GM23338 (cell line): ENCODE measurements at regions not wholly inside any gene's neighbourhood (a gene's known extent, or its start where the extent isn't known, plus 50 kb on each side); places are given as distances from the start of the nearest gene placed in this dataset.

Source experiments
- CREB1 ChIP-seq: fragments of 250-450 bp; sonication (Bioruptor Pico); IDR thresholded peaks from 2 replicates; pipeline ENCODE4 v1.5.0; 2020; ENCODE audit warnings: low read depth, mild to moderate bottlenecking, moderate library complexity
- CTCF ChIP-seq, 2 experiments: fragments of 200-600 bp in 1 of 2; sonication (generic) in 1 of 2; conservative IDR thresholded peaks; 2 replicates each; pipeline versions ENCODE4 v1.5.1 to v1.6.1; 2016 to 2017; ENCODE audit warnings: antibody characterized with exemption in 2 of 2, low read depth in 2 of 2, mild to moderate bottlenecking in 2 of 2, moderate library complexity in 1 of 2
- EZH2 ChIP-seq: fragments of 200-600 bp; sonication (generic); IDR thresholded peaks from one replicate; pipeline ENCODE4 v1.8.0; 2017; ENCODE audit warnings: antibody characterized with exemption, mild to moderate bottlenecking, low read depth; ENCODE audit not compliant: unreplicated experiment
- EZH2phosphoT487 ChIP-seq: fragments of 200-600 bp; sonication (generic); IDR thresholded peaks from one replicate; pipeline ENCODE4 v1.8.1; 2018; ENCODE audit warnings: antibody characterized with exemption; ENCODE audit not compliant: unreplicated experiment
- JUNB ChIP-seq: IDR thresholded peaks from one replicate; pipeline ENCODE4 v1.6.1; 2016; ENCODE audit warnings: antibody characterized with exemption; ENCODE audit not compliant: unreplicated experiment
- NANOG ChIP-seq: IDR thresholded peaks from 2 replicates; pipeline ENCODE4 v1.6.1; 2016; ENCODE audit warnings: antibody characterized with exemption, borderline replicate concordance
- POLR2AphosphoS5 ChIP-seq: IDR thresholded peaks from 2 replicates; pipeline ENCODE4 v1.6.1; 2016; ENCODE audit warnings: antibody characterized with exemption, low read depth
- REST ChIP-seq: IDR thresholded peaks from one replicate; pipeline ENCODE4 v1.6.1; 2018; ENCODE audit warnings: antibody characterized with exemption; ENCODE audit not compliant: unreplicated experiment
- STAT1 ChIP-seq: IDR thresholded peaks from one replicate; pipeline ENCODE4 v1.6.1; 2016; ENCODE audit warnings: antibody characterized with exemption; ENCODE audit not compliant: unreplicated experiment
- ZNF114 ChIP-seq: fragments of 250-450 bp; sonication (Bioruptor Pico); IDR thresholded peaks from 2 replicates; pipeline ENCODE4 v1.5.0; 2020; ENCODE audit warnings: mild to moderate bottlenecking, moderate library complexity
- ZNF331 ChIP-seq: fragments of 250-450 bp; sonication (Bioruptor Pico); IDR thresholded peaks from 2 replicates; pipeline ENCODE4 v1.5.0; 2020; ENCODE audit warnings: low read depth, mild to moderate bottlenecking, moderate library complexity
- TF ChIP-seq, protein P1 (sequence below): IDR thresholded peaks from 2 replicates; pipeline ENCODE4 v1.6.1; 2016; ENCODE audit warnings: antibody characterized with exemption
- TF ChIP-seq, protein P2 (sequence below): fragments of 250-450 bp; sonication (Bioruptor Pico); IDR thresholded peaks from 2 replicates; pipeline ENCODE4 v1.5.0; 2020; ENCODE audit warnings: mild to moderate bottlenecking, moderate library complexity

DNA sequence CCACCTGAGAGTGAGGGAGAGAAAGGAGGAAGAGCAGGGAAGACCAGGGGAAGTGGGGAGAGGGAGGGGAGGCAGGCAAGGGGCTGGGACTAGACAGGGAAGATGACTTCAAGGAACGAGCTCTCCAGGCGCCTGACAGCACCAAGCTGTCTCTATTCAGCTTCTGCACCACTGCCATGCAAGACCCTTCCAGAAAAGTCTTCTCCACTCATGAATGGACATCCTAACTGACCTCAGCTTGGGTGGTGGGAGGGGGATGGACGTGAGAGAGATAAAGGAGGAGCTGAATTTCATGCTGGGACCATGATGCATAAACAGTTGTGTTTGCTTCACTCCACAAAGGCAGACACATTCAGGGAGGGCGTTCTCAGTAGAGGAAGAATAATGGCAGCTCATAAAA lies 206.4 kb upstream of the ARL4C start:
- TF ChIP-seq POLR2AphosphoS5 (no peak), REST (no peak), CTCF (conservative IDR thresholded peaks at IDR 0.05; ENCODE audit: low read depth in 2 of 2) (no peak), EZH2phosphoT487 (no peak), EZH2 (no peak), JUNB (no peak), STAT1 (no peak), CREB1 (no peak), NANOG (no peak), ZNF331 (no peak), ZNF114 (CRISPR knock-in tag) (no peak)
- TF ChIP-seq, protein P1, sequence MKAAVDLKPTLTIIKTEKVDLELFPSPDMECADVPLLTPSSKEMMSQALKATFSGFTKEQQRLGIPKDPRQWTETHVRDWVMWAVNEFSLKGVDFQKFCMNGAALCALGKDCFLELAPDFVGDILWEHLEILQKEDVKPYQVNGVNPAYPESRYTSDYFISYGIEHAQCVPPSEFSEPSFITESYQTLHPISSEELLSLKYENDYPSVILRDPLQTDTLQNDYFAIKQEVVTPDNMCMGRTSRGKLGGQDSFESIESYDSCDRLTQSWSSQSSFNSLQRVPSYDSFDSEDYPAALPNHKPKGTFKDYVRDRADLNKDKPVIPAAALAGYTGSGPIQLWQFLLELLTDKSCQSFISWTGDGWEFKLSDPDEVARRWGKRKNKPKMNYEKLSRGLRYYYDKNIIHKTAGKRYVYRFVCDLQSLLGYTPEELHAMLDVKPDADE = no peak
- TF ChIP-seq, protein P2, sequence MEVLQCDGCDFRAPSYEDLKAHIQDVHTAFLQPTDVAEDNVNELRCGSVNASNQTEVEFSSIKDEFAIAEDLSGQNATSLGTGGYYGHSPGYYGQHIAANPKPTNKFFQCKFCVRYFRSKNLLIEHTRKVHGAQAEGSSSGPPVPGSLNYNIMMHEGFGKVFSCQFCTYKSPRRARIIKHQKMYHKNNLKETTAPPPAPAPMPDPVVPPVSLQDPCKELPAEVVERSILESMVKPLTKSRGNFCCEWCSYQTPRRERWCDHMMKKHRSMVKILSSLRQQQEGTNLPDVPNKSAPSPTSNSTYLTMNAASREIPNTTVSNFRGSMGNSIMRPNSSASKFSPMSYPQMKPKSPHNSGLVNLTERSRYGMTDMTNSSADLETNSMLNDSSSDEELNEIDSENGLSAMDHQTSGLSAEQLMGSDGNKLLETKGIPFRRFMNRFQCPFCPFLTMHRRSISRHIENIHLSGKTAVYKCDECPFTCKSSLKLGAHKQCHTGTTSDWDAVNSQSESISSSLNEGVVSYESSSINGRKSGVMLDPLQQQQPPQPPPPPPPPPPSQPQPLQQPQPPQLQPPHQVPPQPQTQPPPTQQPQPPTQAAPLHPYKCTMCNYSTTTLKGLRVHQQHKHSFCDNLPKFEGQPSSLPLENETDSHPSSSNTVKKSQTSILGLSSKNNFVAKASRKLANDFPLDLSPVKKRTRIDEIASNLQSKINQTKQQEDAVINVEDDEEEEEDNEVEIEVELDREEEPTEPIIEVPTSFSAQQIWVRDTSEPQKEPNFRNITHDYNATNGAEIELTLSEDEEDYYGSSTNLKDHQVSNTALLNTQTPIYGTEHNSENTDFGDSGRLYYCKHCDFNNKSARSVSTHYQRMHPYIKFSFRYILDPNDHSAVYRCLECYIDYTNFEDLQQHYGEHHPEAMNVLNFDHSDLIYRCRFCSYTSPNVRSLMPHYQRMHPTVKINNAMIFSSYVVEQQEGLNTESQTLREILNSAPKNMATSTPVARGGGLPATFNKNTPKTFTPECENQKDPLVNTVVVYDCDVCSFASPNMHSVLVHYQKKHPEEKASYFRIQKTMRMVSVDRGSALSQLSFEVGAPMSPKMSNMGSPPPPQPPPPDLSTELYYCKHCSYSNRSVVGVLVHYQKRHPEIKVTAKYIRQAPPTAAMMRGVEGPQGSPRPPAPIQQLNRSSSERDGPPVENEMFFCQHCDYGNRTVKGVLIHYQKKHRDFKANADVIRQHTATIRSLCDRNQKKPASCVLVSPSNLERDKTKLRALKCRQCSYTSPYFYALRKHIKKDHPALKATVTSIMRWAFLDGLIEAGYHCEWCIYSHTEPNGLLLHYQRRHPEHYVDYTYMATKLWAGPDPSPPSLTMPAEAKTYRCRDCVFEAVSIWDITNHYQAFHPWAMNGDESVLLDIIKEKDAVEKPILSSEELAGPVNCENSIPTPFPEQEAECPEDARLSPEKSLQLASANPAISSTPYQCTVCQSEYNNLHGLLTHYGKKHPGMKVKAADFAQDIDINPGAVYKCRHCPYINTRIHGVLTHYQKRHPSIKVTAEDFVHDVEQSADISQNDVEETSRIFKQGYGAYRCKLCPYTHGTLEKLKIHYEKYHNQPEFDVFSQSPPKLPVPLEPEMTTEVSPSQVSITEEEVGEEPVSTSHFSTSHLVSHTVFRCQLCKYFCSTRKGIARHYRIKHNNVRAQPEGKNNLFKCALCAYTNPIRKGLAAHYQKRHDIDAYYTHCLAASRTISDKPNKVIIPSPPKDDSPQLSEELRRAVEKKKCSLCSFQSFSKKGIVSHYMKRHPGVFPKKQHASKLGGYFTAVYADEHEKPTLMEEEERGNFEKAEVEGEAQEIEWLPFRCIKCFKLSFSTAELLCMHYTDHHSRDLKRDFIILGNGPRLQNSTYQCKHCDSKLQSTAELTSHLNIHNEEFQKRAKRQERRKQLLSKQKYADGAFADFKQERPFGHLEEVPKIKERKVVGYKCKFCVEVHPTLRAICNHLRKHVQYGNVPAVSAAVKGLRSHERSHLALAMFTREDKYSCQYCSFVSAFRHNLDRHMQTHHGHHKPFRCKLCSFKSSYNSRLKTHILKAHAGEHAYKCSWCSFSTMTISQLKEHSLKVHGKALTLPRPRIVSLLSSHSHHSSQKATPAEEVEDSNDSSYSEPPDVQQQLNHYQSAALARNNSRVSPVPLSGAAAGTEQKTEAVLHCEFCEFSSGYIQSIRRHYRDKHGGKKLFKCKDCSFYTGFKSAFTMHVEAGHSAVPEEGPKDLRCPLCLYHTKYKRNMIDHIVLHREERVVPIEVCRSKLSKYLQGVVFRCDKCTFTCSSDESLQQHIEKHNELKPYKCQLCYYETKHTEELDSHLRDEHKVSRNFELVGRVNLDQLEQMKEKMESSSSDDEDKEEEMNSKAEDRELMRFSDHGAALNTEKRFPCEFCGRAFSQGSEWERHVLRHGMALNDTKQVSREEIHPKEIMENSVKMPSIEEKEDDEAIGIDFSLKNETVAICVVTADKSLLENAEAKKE (CRISPR knock-in tag) = no peak
